ENCODE measurements at regions not wholly inside any gene's neighbourhood (a gene's known extent, or its start where the extent isn't known, plus 50 kb on each side); places are given as distances from the start of the nearest gene placed in this dataset.
"Not testable (repeated sequence)": the region's sequence is repeated elsewhere in the genome, so short reads cannot be mapped to it uniquely, and the experiment has no call there.

- TF ChIP-seq EZH2 (IDR thresholded peaks at IDR 0.05; ENCODE audit: insufficient read depth, poor library complexity, severe bottlenecking); EZH2phosphoT487 (IDR thresholded peaks at IDR 0.05; ENCODE audit: insufficient read depth, low read depth): not testable (repeated sequence)
Measured at GRCh38 chr2:215721515-215721914, 285.6 kb upstream of the FN1 start.
